ENCODE measurements at regions not wholly inside any gene's neighbourhood (a gene's known extent, or its start where the extent isn't known, plus 50 kb on each side); places are given as distances from the start of the nearest gene placed in this dataset.
"Not testable (repeated sequence)": the region's sequence is repeated elsewhere in the genome, so short reads cannot be mapped to it uniquely, and the experiment has no call there.

- no peak for DNase-seq (ENCODE audit: extremely low spot score, unreplicated experiment)
- H3K4me3 Mint-ChIP-seq: no peak overlapping the region
- no peaks in the 10 kb centered on the region for H3K36me3 Mint-ChIP-seq
- H3K4me1 Mint-ChIP-seq (ENCODE audit: unreplicated experiment): peaks cover 31% of the 10 kb centered on the region
- H3K9me3 Mint-ChIP-seq: peaks cover 5% of the 10 kb centered on the region
- H3K27ac Mint-ChIP-seq: no peak overlapping the region
- TF ChIP-seq CTCF (conservative IDR thresholded peaks at IDR 0.05): no peak
- peaks cover 6% of the 10 kb centered on the region for H3K27me3 Mint-ChIP-seq
These were observed 120.4 kb upstream of the RAB4A start for GRCh38 chr1:229150518-229150917.

- not testable (repeated sequence) for H3K9me3 Mint-ChIP-seq; H3K27me3 Mint-ChIP-seq; H3K4me3 Mint-ChIP-seq; H3K27ac Mint-ChIP-seq; DNase-seq (ENCODE audit: extremely low spot score, unreplicated experiment); H3K36me3 Mint-ChIP-seq
- peaks cover 32% of the 10 kb centered on the region for H3K4me1 Mint-ChIP-seq (ENCODE audit: unreplicated experiment)
These were observed 119.5 kb upstream of the RAB4A start for GRCh38 chr1:229151412-229151811.

GRCh38 chr1:229152311-229152710 lies 118.6 kb upstream of the RAB4A start:
- H3K4me1 Mint-ChIP-seq (ENCODE audit: unreplicated experiment): peaks cover 28% of the 10 kb centered on the region
- H3K27ac Mint-ChIP-seq: no peak overlapping the region
- H3K27me3 Mint-ChIP-seq: no peaks in the 10 kb centered on the region
- H3K4me3 Mint-ChIP-seq: no peak overlapping the region
- no peaks in the 10 kb centered on the region for H3K36me3 Mint-ChIP-seq
- H3K9me3 Mint-ChIP-seq: peaks cover 5% of the 10 kb centered on the region
- DNase-seq (ENCODE audit: extremely low spot score, unreplicated experiment): no peak
- TF ChIP-seq CTCF (conservative IDR thresholded peaks at IDR 0.05): no peak

GRCh38 chr1:229153955-229154548 lies 116.9 kb upstream of the RAB4A start:
- Mint-ChIP-seq H3K27me3 (no peaks in the 10 kb centered on the region), H3K4me1 (ENCODE audit: unreplicated experiment) (peaks cover 43% of the 10 kb centered on the region), H3K36me3 (no peaks in the 10 kb centered on the region), H3K9me3 (peaks cover 5% of the 10 kb centered on the region), H3K4me3 (no peak overlapping the region), H3K27ac (no peak overlapping the region)
- no peak for DNase-seq (ENCODE audit: extremely low spot score, unreplicated experiment)
- no peak for TF ChIP-seq CTCF (conservative IDR thresholded peaks at IDR 0.05)

GRCh38 chr1:229154811-229155210 lies 116.1 kb upstream of the RAB4A start:
- Mint-ChIP-seq H3K4me1 (ENCODE audit: unreplicated experiment) (peaks cover 43% of the 10 kb centered on the region), H3K27me3 (no peaks in the 10 kb centered on the region), H3K4me3 (no peak overlapping the region), H3K27ac (no peak overlapping the region), H3K36me3 (no peaks in the 10 kb centered on the region), H3K9me3 (peaks cover 5% of the 10 kb centered on the region)
- DNase-seq (ENCODE audit: extremely low spot score, unreplicated experiment): no peak
- TF ChIP-seq CTCF (conservative IDR thresholded peaks at IDR 0.05): no peak

- TF ChIP-seq CTCF (conservative IDR thresholded peaks at IDR 0.05): no peak
- no peaks in the 10 kb centered on the region for H3K27me3 Mint-ChIP-seq
- peaks cover 5% of the 10 kb centered on the region for H3K9me3 Mint-ChIP-seq
- H3K36me3 Mint-ChIP-seq: no peaks in the 10 kb centered on the region
- H3K4me3 Mint-ChIP-seq: no peak overlapping the region
- peak overlapping the region; percentile 16 for H3K27ac Mint-ChIP-seq
- DNase-seq (ENCODE audit: extremely low spot score, unreplicated experiment): no peak
- peaks cover 49% of the 10 kb centered on the region for H3K4me1 Mint-ChIP-seq (ENCODE audit: unreplicated experiment)
These were observed 115.4 kb upstream of the RAB4A start for GRCh38 chr1:229155472-229155871.

Data from type B pancreatic cell (in vitro differentiated cells).